HUES6 (cell line): ENCODE measurements at regions not wholly inside any gene's neighbourhood (a gene's known extent, or its start where the extent isn't known, plus 50 kb on each side); places are given as distances from the start of the nearest gene placed in this dataset.
"Not testable (repeated sequence)": the region's sequence is repeated elsewhere in the genome, so short reads cannot be mapped to it uniquely, and the experiment has no call there.

Experiments
- H3K27ac ChIP-seq: 2 replicates; pipeline ENCODE4 v1.7.0; 2013; ENCODE audit warnings: low read depth, mild to moderate bottlenecking, low read length, inconsistent platforms
- H3K27me3 ChIP-seq: 2 replicates; pipeline ENCODE4 v1.6.1; 2013; ENCODE audit warnings: low read length; ENCODE audit not compliant: control insufficient read depth, insufficient read depth
- H3K36me3 ChIP-seq: 2 replicates; pipeline ENCODE4 v1.6.1; 2013; ENCODE audit warnings: low read length; ENCODE audit not compliant: control insufficient read depth, insufficient read depth
- H3K4me1 ChIP-seq: 2 replicates; pipeline ENCODE4 v1.6.1; 2013; ENCODE audit warnings: low read length; ENCODE audit not compliant: control insufficient read depth, insufficient read depth
- H3K4me3 ChIP-seq: 2 replicates; pipeline ENCODE4 v1.5.1; 2013; ENCODE audit warnings: low read depth, low read length
- H3K9ac ChIP-seq: one replicate; pipeline ENCODE4 v1.6.1; 2013; ENCODE audit warnings: mild to moderate bottlenecking, low read length
- H3K9me3 ChIP-seq: 2 replicates; pipeline ENCODE4 v1.6.1; 2013; ENCODE audit warnings: low read depth, low read length; ENCODE audit not compliant: control insufficient read depth, insufficient read depth

DNA sequence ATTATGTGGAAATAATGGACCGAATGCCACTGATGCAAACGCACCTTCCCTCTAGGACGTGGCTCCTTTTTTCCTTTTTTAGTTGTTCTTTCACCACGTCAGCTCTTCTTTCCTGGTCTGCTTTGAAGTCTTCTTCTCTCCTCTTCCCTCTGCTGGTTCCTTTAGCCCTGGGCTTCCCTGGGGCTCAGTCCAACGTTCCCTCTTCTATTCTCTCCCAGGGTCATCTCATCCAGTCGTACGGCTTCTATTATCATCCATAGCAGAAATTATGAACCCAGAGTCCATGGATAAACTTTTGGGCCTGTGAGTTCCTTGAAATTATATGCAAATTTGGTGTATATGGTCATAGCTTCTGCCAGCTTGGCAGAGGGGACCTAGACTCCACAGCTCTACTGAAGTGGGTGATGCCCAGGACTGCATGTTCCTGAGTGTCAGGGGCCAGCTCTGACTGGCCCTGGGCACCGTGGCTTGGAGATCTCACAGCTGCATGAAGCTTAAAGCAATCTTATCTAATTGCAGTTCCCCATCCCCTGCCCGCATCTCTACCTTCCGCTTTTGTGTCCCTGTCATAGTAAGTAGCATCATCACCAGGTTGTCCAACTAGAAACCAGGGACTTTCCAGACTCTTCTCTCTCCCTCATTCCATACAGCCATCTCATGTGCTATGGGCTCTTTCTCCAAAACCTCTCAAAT lies 746.3 kb upstream of the TPTE start:
- not testable (repeated sequence) for H3K4me1 ChIP-seq, H3K9ac ChIP-seq, H3K4me3 ChIP-seq, H3K27me3 ChIP-seq, H3K27ac ChIP-seq, H3K36me3 ChIP-seq
- H3K9me3 ChIP-seq, result peaks cover 86% of the 10 kb centered on the region

DNA sequence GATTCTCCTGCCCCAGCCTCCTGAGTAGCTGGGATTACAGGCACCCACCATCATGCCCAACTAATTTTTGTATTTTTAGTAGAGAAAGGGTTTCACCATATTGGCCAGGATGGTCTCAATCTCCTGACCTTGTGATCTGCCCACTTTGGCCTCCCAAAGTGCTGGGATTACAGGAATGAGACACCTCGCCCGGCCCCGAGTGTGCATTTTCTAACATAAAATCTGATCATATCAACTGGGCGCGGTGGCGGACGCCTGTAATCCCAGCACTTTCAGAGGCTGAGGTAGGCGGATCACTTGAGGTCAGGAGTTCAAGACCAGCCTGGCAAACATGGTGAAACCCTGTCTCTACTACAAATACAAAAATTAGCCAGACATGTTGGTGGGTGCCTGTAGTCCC lies 745.5 kb upstream of the TPTE start:
- H3K4me1 ChIP-seq, H3K27me3 ChIP-seq, H3K36me3 ChIP-seq, H3K4me3 ChIP-seq, H3K27ac ChIP-seq, H3K9ac ChIP-seq: not testable (repeated sequence)
- peaks cover 85% of the 10 kb centered on the region for H3K9me3 ChIP-seq

DNA sequence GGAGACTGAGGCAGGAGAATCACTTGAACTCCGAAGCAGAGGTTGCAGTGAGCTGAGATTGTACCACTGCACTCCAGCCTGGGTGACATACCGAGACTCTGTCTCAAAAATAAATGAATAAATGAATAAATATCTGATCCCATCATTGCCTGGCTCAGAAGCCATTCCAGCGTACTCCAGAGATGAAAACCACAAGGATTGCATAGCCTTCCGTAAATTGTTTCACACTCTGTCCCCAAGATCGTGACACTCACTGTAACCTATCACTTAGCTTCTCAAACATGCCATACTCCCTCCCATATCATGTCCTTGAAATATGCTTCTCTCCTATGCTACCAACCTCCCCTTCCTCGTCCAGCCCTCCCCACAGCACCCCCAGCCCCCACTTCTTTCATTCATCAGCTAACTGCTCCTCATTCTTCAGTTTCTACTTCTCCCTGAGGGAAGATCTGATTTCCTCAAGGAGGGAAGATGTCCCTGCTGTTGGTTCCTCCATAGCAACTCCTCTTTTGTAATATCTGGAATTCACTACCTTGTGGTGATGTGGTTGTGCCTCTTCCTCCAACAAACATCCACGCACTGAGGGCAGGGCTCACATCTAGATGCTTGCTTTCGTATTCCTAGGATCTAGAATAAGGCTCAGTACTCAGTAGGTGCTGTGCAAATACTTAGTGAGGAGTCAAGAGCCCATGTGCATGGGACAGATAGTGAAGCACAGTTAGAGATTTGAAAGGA lies 744.9 kb upstream of the TPTE start:
- H3K4me1 ChIP-seq, H3K4me3 ChIP-seq, H3K27me3 ChIP-seq, H3K36me3 ChIP-seq, H3K27ac ChIP-seq, H3K9ac ChIP-seq: not testable (repeated sequence)
- H3K9me3 ChIP-seq, result peaks cover 84% of the 10 kb centered on the region

DNA sequence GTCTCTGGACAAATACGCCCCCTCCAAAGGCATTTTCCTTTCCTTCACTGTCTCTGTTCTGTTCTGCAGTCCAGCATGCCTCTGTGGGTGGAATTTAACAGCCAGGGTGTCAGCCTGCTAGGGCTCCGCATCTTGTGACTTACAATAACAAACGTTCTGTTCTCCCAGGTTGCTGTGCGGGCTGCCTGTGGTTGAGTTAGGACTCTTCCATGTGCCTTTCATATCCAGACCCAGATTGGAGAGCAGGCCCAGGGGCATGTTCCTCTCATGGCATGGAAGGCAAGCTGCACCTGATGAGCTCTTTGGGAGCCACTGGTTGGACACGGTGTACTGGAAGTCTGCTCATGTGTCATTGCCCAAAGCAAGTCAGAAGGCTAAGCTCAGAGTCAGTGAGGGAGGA lies 742.8 kb upstream of the TPTE start:
- peaks cover 80% of the 10 kb centered on the region for H3K9me3 ChIP-seq
- H3K4me1 ChIP-seq, H3K4me3 ChIP-seq, H3K27ac ChIP-seq, H3K27me3 ChIP-seq, H3K9ac ChIP-seq, H3K36me3 ChIP-seq: not testable (repeated sequence)

DNA sequence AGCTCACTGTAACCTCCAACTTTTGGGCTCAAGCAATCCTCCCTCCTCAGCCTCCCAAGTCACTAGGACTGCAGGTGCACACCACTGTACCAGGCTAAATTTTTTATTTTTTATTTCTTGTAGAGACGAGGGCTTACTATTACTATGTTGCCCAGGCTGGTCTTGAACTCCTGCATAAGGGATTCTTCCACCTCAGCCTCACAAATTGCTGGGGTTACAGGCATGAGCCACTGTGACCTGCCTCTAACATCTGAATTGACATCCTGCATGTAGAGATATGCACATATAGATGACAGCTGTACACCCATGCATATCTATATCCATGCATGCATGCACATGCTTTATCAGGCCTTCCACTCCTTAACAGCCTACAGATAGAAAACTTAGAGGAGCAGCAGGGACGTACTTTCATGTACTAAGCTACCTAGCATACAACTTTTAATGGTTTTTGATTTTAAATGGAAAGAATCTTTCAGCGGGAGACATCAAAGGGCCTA lies 740.9 kb upstream of the TPTE start:
- H3K9me3 ChIP-seq, result peaks cover 81% of the 10 kb centered on the region

DNA sequence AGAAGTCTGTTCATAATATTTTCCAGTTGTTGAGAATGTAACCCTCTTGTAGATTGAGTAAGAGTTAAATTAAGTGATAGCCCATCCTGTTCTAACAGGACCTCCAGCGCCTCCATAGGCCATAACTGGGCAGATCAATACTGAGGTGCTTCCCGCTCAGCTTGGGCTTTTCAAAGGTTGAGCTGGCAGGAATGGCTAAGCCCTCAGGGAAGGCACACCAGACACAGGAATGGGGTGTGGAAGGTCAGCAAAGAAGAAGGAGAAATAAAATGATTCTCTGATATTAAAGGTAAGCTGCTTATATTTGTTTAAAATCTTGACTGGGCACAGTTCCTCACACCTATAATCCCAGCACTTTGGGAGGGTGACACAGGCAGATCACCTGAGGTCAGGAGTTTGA lies 737.8 kb upstream of the TPTE start:
- peaks cover 83% of the 10 kb centered on the region for H3K9me3 ChIP-seq
- not testable (repeated sequence) for H3K9ac ChIP-seq, H3K4me1 ChIP-seq, H3K36me3 ChIP-seq, H3K27ac ChIP-seq, H3K4me3 ChIP-seq, H3K27me3 ChIP-seq

More for the DNA sequence above, 740.9 kb upstream of the TPTE start:
- Histone ChIP-seq H3K9ac (no peak overlapping the region), H3K27me3 (no peaks in the 10 kb centered on the region), H3K4me3 (no peak overlapping the region), H3K4me1 (no peaks in the 10 kb centered on the region; the same call in 1 of the 2 replicates), H3K36me3 (no peaks in the 10 kb centered on the region), H3K27ac (no peak overlapping the region)

DNA sequence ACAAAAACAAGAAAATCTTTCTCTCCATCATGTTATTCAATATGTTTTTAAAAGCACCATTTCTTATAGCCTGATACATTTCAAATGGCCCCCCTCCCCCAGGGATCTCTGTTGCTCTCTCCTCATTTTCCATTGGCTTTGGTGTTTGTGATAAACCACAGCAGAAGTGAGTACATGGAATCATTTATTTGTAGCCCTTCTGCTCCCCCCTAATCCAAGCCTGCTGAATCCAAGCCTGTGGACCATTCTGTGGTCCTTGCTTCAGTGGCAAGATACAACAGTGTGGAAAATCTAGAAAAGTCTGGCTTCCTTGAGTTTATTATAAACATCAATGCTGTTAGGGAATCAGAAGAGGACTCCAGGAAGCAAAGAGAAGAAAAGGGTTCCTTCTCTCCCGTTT lies 737.2 kb upstream of the TPTE start:
- H3K27me3 ChIP-seq, H3K4me1 ChIP-seq, H3K36me3 ChIP-seq, H3K27ac ChIP-seq, H3K9ac ChIP-seq, H3K4me3 ChIP-seq: not testable (repeated sequence)
- H3K9me3 ChIP-seq, result peaks cover 82% of the 10 kb centered on the region

DNA sequence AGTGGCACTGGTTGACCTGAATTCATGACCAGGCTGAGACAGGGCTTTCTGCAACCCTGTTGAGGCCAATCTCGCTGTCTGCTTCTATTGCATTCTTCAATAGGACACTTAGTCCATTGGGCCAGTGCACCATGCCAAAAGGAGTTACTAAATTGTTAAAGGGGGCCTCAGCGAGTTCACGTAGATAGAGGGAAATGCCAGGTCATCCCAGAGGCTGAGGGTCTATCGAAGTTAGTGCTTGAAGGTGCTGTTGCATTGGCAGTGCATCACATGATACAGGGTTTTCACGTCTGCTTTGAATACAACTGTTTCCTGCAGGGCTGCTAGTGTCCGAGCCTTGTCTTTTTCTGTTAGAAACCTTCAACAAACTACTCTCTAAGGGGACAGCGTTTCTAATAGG lies 735.3 kb upstream of the TPTE start:
- H3K4me1 ChIP-seq, H3K27ac ChIP-seq, H3K36me3 ChIP-seq, H3K27me3 ChIP-seq, H3K9ac ChIP-seq, H3K4me3 ChIP-seq: not testable (repeated sequence)
- peaks cover 83% of the 10 kb centered on the region for H3K9me3 ChIP-seq

DNA sequence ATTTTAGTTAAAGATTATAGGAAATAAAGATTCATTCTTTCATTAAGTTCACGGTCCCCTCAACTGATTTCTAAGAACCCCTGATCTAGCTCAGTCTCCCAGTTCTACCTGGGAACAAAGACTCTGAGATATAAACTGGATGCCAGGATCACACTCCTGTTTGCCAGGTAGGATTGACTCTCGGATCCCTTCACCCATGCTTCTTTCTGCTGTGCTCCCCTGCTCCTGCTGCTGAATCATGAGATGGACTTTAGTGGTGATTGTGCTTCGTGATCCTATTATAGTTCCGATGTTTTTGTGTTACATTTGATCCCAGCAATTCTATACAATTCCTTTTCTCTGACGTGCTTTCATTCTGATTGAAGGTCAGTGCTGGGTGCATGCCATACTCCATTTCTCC lies 733.1 kb upstream of the TPTE start:
- H3K9me3 ChIP-seq, result peaks cover 83% of the 10 kb centered on the region
- not testable (repeated sequence) for H3K4me1 ChIP-seq, H3K4me3 ChIP-seq, H3K9ac ChIP-seq, H3K27ac ChIP-seq, H3K27me3 ChIP-seq, H3K36me3 ChIP-seq

DNA sequence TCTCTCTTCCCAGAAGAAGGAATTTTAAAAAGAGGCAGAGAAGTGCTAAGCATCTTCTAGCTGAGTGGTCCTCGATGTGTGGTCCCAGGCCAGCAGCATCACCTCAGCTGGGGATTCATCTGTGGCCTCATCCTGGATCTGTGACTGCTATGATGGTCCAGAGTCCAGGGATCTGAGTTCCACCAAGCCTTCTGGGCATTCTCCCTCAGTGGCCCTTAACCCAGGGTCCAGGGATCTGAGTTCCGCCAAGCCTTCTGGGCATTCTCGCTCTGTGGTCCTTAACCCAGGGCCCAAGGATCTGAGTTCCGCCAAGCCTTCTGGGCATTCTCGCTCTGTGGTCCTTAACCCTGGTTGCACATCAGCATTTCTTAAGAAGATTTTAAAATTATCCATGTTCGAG lies 731.0 kb upstream of the TPTE start:
- H3K27me3 ChIP-seq, H3K27ac ChIP-seq, H3K4me3 ChIP-seq, H3K36me3 ChIP-seq, H3K9ac ChIP-seq, H3K4me1 ChIP-seq: not testable (repeated sequence)
- H3K9me3 ChIP-seq, result peaks cover 79% of the 10 kb centered on the region

DNA sequence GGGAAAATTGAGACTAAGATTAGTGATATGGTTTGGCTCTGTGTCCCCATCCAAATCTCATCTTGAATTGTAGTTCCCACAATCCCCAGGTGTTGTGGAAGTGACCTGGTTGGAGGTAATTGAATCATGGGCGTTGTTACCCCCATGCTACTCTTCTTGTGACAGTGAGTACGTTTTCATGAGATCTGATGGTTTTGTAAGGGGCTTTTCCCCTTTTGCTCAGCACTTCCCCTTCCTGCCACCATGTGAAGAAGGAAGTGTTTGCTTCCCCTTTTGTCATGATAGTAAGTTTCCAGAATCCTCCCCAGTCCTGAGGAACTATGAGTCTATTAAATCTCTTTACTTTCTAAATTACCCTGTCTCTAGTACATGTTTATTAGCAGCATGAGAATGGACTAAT lies 729.9 kb upstream of the TPTE start:
- peaks cover 77% of the 10 kb centered on the region for H3K9me3 ChIP-seq
- H3K27me3 ChIP-seq, H3K36me3 ChIP-seq, H3K4me3 ChIP-seq, H3K4me1 ChIP-seq, H3K9ac ChIP-seq, H3K27ac ChIP-seq: not testable (repeated sequence)
